ENCODE measurements at regions not wholly inside any gene's neighbourhood (a gene's known extent, or its start where the extent isn't known, plus 50 kb on each side); places are given as distances from the start of the nearest gene placed in this dataset.

GRCh38 chr14:104486222-104486923 lies 93.2 kb upstream of the C14orf180 start:
- TF ChIP-seq CTCF (conservative IDR thresholded peaks at IDR 0.05), result no peak
- TF ChIP-seq EZH2 (IDR thresholded peaks at IDR 0.05; ENCODE audit: low read depth), result no peak
